GM18502 (cell line): ENCODE measurements at regions not wholly inside any gene's neighbourhood (a gene's known extent, or its start where the extent isn't known, plus 50 kb on each side); places are given as distances from the start of the nearest gene placed in this dataset.
A peak's percentile ranks its signal among the peaks of the same experiment; 100 is the strongest.

Source experiments
- ATAC-seq: cut with Tn5 transposase; IDR thresholded peaks from one replicate; pipeline ENCODE4 v1.9.1; 2021; ENCODE audit warnings: mild to moderate bottlenecking; ENCODE audit not compliant: unreplicated experiment, poor library complexity

DNA sequence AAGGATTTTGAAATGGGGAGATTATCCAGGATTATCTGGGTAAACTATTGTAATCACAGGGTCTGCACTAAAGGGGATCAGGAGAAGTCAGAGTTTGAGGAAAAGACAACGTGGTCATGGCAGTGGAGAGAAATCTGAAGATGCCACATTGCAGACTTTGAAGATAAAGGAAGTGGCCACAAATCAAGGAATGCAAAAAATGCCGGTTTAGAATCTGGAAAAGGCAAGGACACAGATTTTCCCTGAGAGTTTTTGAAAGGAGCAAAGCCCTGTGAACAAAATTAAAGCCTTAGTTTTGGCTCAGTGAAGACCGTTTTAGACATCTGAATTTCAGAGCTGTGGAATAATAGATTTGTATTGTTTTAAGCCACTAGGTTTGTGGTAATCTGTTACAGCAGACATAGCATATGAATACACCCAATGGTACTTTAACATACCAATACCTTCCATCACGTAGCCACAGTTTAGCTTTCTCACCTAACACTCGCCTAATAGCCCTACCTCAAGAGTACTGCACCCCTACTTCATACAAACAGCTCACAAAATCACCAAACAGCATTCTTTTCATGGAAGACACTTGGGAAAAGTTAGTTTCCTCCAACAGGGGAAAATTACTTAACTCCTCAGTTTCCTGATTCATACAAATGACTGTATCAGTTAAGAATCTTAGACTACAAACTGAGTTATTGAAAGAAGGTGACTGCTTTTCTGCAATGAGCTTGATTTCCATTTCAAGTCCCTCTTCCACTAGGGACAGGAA, 446.5 kb downstream of the INHBA start:
- no peak for ATAC-seq

DNA sequence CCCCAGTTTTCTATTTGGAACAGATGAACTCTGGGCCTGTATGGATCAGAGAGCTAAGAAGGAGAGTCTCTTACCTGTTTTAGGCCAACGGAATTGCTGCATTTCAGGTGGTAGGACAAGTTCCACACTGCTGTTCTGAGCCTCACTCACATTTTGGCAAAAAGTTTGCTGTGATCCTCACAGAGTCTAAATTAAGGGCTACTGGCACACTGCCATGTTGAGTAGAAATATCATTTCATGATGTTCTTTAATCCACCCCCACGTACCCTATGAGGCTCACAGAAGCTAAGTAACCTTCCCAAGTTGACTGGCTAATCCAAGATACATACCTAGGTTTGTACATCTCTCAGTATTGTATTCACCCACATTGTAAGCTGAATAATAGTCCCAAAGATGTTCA, 447.2 kb downstream of the INHBA start:
- ATAC-seq = no peak

DNA sequence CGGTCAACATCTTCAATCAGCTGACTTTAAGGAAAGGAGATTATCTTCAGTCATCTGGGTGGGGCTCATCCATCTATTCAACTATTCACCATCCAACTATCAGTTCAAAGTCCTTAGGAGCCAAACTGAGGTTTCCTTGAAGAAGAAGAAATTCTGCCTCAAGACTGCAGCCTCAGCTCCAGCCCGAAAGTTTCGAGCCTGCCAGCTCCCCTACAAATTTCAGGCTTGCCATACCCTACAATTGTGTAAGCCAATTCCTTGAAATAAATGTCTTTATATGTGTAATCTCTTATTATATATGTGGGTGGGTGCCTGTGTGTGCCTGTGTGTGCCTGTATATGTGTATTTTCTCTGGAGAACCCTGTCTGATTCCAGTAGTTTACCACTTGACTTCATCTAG, 447.8 kb downstream of the INHBA start:
- ATAC-seq = no peak

DNA sequence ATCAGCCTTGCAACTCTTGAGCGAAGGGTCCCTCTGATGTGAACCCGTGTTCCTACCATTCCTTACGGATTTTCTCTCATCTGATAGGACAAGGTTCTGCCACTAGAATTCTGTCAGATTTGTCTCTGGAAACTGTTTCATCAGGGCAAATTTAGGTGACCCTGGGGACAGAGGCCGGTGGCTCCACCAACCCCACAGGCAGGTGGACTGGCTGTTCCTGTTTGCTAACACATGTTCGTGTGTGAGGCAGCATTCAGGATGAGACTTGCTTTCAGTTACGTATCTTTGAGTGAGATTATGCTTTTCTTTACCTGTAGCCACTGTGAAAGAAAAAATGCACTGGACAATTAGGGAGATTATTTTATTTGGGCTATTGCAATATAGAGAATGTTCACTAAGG, 449.9 kb downstream of the INHBA start:
- no peak for ATAC-seq

DNA sequence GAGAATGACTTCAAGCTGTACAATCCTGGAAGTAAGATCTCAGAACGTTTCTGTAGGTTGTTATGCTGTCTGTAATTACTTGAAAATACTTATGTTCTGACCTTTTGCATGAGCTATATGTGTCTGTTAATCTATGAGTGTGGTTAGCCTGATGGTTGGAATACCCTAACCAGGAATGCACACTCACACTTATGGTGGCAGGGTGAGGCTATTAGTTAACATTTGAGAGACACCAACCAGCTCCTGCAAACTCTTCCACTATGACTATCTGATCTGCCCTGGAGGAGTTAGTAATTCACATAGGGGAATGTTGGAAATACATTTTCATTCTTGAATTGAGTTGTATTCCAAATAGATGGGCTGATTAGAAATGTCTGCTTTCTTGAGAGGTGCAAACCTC, 450.3 kb downstream of the INHBA start:
- no peak for ATAC-seq

DNA sequence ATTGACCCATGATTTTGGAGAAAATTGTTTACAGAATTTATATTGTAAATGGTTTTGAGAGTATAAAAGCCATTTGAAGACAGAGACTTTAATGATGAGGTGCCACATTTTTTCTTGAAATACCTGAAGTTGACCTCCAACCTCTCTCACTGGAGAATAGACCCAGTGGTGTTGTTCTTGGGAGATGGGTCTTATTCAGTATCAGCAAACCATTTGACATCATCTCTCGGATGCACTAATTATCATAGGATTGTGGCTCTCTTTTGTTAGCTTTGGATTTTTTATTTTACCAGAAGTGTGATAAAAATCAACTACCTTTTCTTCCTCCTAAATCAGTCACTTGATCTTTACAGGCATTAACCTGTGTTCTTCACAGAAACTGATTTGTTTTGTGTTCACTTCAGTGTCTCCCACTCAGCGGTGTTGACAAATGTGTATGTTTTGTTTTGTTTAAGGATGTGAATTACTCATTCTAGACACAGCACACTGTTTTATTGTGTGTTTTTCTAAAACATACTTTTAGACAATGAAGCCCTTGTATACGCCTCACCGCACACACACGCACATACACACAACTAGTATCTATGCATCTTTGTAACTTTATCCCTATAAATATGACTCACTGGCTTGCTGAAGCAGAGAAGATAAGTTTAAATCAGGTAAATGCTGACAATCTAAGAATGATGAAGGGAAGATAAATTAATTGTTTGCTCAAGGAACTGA, 455.6 kb downstream of the INHBA start:
- no peak for ATAC-seq

DNA sequence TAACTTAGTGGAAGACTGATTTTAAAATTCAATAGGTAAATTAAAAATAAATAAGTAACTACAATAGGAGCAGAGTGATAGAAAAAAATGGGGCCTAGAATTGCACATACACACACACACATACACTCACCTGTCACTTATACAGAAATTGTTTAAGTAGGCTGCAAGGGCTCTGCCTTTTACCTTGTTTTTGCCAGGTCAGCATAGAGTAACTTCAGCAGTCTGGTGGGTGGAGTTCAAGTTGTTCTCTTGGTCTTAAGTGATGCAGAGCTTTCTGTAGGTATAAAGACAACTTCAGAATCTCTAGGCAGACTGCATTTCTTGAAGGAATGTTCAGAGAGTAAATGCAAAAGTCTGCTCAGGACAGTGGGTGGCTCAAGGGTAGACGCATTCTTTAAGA, 457.0 kb downstream of the INHBA start:
- no peak for ATAC-seq

DNA sequence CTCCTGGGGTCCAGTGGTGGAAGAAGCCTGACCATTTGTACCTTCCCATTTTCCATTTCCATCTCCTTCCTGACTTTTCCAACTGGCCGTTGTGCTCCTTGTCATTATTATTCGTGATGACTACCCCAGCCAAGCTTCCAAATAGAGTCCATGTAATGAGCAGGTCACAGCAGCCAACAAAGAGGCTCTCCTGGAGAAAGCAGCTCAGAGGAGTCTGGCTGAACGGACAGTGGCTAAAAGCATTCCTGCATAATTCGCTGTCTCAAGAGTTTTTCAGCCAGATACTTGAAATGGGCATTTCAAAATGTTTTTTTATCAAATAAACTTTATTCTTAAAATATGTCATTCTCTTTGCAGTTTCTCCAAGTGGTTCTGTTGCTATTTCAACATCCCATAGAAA, 458.6 kb downstream of the INHBA start:
- no peak for ATAC-seq

DNA sequence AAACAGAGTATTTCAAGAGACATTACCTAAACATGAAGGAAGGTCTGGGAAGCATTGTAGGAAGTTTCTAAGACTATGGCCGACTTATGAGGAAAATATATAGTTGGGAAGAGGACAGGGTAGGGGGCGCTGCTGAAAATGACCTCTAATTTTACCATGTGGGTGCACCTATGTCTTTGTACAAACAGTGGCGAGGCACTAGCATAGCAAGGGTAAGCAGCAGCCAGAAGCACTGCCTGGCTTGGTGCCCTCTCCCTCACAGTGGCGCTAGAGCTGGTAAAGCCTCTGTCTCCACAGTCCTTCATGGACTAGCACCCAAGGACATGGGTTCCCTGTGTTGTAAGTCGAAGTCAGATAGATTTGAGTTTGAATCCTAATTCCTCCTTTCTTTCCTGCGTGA, 461.2 kb downstream of the INHBA start:
- no peak for ATAC-seq

DNA sequence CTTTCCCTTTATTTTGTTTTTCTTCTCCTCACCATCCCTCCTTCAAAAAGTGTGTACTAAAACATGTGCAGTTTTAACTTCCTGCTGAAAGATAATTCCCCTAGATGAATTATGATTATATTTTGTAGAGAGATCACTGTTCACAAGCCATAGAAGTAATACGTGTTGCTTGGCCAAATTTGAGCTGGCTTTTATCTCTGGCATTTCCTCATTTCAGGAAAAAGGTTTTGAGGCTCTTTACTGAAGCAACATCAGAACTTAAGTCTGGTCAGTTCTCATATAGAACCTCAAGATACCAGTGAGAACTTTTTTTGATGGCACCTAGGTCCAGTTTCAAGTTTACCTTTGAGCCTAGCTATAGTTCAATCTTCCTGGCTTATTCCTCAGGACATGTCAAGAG, 463.3 kb downstream of the INHBA start:
- ATAC-seq = no peak

DNA sequence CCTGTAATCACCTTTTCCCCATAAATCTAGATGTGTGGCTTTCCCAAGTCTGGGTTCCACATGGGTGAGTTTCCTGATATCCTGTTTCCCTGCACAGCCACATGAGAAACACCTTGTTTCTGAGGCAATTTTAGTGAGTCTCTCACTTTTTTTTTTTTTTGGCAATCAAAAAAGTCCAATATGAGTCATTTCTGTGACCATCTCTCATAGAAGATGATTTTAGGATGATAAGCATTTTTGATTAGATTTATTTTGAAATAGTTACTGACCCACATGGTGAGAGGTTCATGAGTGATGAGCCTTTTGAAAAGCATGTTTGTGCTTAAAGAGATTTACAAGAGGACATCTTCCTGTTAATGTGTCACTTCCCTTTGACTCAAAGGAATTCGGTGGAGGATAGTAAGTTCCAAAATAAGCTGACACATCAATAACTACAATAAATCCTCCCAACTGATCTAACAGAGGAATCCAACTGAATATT, 464.0 kb downstream of the INHBA start:
- no peak for ATAC-seq

DNA sequence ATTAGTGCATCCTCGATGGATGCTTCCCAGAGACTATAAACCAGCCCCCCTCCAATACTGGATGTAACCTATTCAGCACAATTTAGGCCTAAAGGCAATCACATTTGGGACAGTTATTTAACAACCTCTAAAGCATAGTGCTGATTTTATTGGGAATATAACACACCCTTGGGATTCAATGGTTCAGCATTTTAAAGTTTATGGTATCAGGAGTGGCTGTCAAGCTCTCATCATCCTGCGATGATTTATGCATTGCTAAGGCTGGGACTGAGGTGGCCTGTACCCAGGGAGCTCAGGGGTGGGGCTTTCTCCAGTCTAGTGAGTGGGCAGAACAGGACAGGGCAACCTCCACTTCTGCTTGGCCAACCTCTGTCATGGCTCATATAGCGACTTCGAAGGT, 464.9 kb downstream of the INHBA start:
- ATAC-seq = no peak

DNA sequence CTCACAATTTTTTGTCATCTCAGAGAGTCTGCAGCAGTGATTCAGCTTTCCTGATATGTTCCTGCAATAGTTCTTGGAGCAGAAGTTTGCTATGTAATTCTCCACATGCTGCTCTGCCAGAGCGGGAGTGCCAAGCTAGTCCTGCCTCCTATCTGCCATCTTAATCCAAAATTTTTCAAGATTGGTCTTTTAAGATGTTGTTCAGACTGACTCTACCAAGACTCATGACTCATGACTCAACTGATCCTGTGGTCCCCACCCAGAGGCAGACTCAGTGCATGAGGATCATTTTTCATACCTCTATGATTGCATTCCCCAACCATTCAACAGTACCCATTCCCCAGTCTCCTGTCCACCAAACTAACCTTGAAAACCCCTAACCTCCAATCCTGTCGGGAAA, 470.8 kb downstream of the INHBA start:
- ATAC-seq = no peak

DNA sequence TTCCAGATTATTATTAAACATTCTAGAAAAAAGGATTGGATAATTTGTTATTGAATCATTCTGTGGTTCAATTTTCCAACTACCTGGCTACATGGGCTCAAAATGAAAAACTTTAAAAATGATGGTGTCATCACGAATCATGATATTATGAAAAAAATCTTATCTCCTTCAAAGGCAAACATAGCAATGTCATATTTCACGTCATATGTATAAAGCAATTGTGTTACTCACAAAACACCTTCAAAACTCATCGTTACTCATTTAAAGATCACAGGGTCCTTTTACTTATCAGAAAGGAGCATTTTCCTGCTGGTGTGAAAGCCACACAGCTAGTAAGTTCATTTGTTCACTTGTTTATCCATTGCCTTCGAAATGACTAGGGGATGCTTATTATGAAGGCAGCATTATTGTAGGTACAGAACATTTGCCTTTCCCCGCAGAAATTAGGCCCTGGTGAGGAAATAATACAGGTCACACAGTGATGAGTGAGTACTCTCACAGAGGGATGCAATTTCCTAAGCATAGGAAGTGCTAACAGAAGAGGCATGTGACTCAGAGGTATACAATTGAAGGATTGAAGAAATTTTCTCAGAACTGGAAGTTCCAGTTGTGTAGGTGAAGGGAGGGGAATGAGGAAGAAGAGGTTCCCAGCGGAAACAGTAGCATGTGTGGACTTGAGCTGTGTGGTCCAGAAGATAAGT, 478.7 kb downstream of the INHBA start:
- no peak for ATAC-seq

DNA sequence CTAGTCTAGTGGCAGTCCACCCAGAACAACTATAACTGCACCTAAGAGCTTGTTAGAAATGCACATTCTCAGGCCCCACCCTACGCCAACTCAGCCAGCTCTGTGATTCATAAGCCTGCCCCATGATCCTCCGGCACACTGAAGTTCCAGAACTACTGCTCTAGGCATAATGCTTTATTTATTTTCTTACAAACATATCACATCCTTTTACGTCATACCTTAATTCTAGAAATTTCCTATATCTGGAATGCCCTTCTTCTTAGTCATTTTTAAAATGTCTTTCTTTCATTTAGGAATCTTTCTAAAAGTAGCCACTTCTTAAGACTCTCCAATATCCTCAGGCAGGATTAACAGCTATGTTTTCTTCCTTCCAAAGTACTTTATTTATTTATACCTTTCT, 480.1 kb downstream of the INHBA start:
- ATAC-seq = no peak

DNA sequence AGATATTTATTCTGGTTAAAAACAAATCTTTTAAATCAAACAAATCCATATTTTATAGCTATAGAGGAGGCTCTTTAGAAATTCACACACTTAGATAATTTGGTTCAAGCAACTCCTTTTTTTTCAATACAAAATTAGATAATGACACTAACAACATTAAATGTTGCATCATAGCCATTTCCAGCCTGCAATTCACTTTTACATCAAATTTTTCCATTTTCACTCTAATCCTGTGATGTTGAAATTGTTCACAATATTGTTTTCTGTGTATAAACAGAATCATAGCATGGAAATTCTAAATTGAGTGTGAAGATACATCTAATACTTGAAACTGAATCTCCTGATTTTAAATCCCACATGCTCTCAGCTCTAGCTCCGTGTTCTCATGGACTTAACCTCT, 482.6 kb downstream of the INHBA start:
- no peak for ATAC-seq

DNA sequence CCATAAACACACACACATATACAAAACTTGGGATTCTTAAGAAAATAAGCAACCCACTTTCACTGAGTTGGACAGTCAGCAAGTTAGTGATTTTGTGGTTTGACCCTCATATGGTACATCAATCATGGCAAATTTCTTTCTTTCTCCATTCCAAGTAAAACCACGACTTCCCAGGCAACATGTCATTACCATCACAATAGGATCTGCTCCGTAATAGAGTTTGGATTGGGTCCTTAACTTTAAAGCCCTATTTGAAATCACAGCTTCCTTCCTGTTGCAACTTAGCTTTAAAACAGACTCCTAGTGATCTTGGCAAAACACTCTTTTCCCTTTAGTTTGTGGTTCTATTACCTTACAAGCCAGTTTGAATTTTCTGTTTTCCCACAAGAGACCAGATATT, 483.6 kb downstream of the INHBA start:
- no peak for ATAC-seq

DNA sequence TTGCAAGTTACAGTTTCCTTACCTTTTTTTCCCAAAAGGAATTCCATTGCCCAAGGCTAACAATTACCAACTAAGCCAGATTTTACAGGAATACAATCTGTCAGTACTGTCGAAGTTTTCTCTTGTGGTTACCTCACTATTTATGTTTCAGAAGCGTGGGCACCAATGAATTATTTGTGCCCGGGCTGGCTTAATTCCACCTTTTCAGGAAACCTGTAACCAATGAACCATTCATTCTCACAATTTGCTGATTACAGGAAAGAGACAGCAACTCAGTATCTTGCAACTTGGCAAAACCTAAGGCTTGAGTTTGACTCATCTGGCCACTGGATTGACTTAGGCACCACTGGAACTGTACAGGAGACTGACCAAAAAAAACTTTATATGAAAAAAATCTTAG, 485.6 kb downstream of the INHBA start:
- ATAC-seq = no peak

DNA sequence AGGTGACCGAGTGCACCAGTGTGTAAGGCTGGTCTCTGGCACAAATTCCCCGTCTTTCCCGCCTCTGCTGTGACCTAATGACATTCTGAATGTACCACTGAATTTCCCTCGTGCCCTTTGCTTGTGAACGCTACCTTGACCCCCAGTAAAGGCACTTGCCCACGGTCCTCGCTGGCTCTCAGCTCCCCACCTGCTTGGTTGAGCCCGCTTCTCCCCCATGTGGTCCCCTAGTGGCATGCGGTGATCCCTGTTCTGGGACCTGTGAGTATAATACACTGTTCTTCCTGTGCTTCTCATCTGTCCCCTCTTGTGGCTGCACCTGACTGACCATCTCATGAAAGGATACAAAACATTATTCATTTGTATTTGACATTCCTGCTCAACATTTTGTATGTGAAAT, 495.7 kb downstream of the INHBA start:
- no peak for ATAC-seq

DNA sequence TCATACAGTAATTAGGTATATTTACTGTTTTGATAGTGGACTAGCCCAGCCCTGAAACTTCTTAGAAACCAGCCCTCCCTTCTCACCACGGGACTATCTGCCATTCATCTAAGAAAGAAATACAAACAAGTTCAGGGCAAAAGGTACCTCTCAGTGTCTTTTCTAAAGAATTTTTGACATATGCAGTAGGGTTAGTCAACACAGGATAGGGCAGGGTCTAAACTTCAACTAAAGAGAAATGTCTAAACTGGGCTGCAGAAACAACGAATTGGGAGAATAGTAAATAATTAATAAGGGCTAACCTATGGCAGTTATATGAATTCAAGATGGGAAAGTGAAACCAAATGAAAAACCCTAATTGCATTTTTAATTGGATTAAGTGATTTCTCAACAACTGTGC, 496.6 kb downstream of the INHBA start:
- ATAC-seq = peak; percentile 34

DNA sequence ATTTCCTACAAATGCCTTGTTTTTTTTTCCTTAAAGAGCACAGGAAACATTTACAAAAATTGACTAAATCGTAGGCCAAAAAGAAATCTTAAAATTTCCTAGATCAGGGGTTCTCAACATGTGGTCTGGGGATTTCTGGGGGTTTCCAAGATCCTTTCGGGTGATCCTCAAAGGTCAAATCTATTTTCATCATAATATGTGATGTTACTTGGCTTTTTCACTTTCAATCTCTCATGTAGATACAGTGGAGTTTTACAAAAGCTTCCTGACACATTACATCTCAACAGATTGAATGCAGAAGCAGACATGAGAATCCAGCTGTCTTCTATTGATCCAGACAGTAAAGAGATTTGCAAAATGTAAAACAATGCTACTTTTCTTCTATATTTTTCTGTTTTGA, 497.3 kb downstream of the INHBA start:
- peak; percentile 88 for ATAC-seq
